Endodermal cell (in vitro differentiated cells): ENCODE measurements at regions not wholly inside any gene's neighbourhood (a gene's known extent, or its start where the extent isn't known, plus 50 kb on each side); places are given as distances from the start of the nearest gene placed in this dataset.

Experiments
- DNase-seq: peaks from one replicate; pipeline ENCODE4 v3.0.0-alpha.2; 2017
- H3K27ac ChIP-seq: 2 replicates; pipeline ENCODE4 v1.5.1; 2013; ENCODE audit warnings: mild to moderate bottlenecking, low read depth, low read length, moderate library complexity
- H3K27me3 ChIP-seq: 2 replicates; pipeline ENCODE4 v1.6.1; 2013; ENCODE audit warnings: mild to moderate bottlenecking, low read length, moderate library complexity; ENCODE audit not compliant: insufficient read depth, control insufficient read depth, poor library complexity, severe bottlenecking
- H3K36me3 ChIP-seq: 2 replicates; pipeline ENCODE4 v1.7.0; 2013; ENCODE audit warnings: mild to moderate bottlenecking, low read length, moderate library complexity; ENCODE audit not compliant: control insufficient read depth, insufficient read depth
- H3K4me1 ChIP-seq: one replicate; pipeline ENCODE4 v1.7.0; 2013; ENCODE audit warnings: low read length; ENCODE audit not compliant: control insufficient read depth, insufficient read depth
- H3K4me3 ChIP-seq: 2 replicates; pipeline ENCODE4 v1.5.1; 2013; ENCODE audit warnings: mild to moderate bottlenecking, low read length, moderate library complexity
- H3K9ac ChIP-seq: 2 replicates; pipeline ENCODE4 v1.6.1; 2013; ENCODE audit warnings: mild to moderate bottlenecking, low read length, moderate library complexity; ENCODE audit not compliant: poor library complexity, severe bottlenecking; ENCODE audit errors: extremely low read depth
- H3K9me3 ChIP-seq: 2 replicates; pipeline ENCODE4 v1.6.1; 2013; ENCODE audit warnings: mild to moderate bottlenecking, low read length, moderate library complexity; ENCODE audit not compliant: control insufficient read depth
- H3K27ac Mint-ChIP-seq: 2 replicates; pipeline ENCODE4 v1.8.0; 2020; ENCODE audit warnings: mixed read lengths
- H3K27me3 Mint-ChIP-seq: 2 replicates; pipeline ENCODE4 v1.8.0; 2021; ENCODE audit warnings: mild to moderate bottlenecking, mixed read lengths; ENCODE audit not compliant: insufficient read depth
- H3K36me3 Mint-ChIP-seq: 2 replicates; pipeline ENCODE4 v1.8.0; 2020; ENCODE audit warnings: low read depth, mixed read lengths
- H3K4me1 Mint-ChIP-seq: 2 replicates; pipeline ENCODE4 v1.8.0; 2020; ENCODE audit warnings: mixed read lengths
- H3K4me3 Mint-ChIP-seq: 2 replicates; pipeline ENCODE4 v1.8.0; 2020; ENCODE audit warnings: mild to moderate bottlenecking, moderate library complexity, mixed read lengths
- H3K9me3 Mint-ChIP-seq: 2 replicates; pipeline ENCODE4 v1.8.0; 2020; ENCODE audit warnings: mild to moderate bottlenecking, mixed read lengths
- WGBS, 2 experiments: methylation state at CpG; one replicate each; pipeline versions ENCODE4 v1.1.5 to v1.1.7; 2013; ENCODE audit warnings: missing lambda C conversion rate in 2 of 2, mixed read lengths in 1 of 2; ENCODE audit not compliant: insufficient coverage in 1 of 2, insufficient read length in 1 of 2; 5-methylcytosine and 5-hydroxymethylcytosine counted together
- TF ChIP-seq, protein P1 (sequence below): fragments of 200-600 bp; sonication (generic); conservative IDR thresholded peaks from 2 replicates; pipeline ENCODE4 v1.5.0; 2021; ENCODE audit warnings: antibody characterized with exemption, mild to moderate bottlenecking

GRCh38 chr21:22544747-22545146 lies 1546.5 kb downstream of the NCAM2 start:
- WGBS, 2 experiments = 63% methylated on average over 2 of the region's 2 CpGs; no CpG with 5 or more reads in 1 of the 2 experiments
- peak; percentile 72 for DNase-seq
- Histone ChIP-seq H3K9ac (no peak overlapping the region), H3K4me3 (no peak overlapping the region), H3K27me3 (no peaks in the 10 kb centered on the region), H3K27ac (no peak overlapping the region), H3K4me1 (no peaks in the 10 kb centered on the region), H3K36me3 (no peaks in the 10 kb centered on the region), H3K9me3 (peaks cover 15% of the 10 kb centered on the region)
- peaks cover 16% of the 10 kb centered on the region for H3K9me3 Mint-ChIP-seq
- TF ChIP-seq, protein P1, sequence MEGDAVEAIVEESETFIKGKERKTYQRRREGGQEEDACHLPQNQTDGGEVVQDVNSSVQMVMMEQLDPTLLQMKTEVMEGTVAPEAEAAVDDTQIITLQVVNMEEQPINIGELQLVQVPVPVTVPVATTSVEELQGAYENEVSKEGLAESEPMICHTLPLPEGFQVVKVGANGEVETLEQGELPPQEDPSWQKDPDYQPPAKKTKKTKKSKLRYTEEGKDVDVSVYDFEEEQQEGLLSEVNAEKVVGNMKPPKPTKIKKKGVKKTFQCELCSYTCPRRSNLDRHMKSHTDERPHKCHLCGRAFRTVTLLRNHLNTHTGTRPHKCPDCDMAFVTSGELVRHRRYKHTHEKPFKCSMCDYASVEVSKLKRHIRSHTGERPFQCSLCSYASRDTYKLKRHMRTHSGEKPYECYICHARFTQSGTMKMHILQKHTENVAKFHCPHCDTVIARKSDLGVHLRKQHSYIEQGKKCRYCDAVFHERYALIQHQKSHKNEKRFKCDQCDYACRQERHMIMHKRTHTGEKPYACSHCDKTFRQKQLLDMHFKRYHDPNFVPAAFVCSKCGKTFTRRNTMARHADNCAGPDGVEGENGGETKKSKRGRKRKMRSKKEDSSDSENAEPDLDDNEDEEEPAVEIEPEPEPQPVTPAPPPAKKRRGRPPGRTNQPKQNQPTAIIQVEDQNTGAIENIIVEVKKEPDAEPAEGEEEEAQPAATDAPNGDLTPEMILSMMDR = peak; percentile 57
- H3K4me3 Mint-ChIP-seq = no peak overlapping the region
- H3K4me1 Mint-ChIP-seq = no peaks in the 10 kb centered on the region
- H3K27ac Mint-ChIP-seq = no peak overlapping the region
- no peaks in the 10 kb centered on the region for H3K27me3 Mint-ChIP-seq
- no peaks in the 10 kb centered on the region for H3K36me3 Mint-ChIP-seq

- H3K4me1 Mint-ChIP-seq = no peaks in the 10 kb centered on the region
- no peaks in the 10 kb centered on the region for H3K4me1 ChIP-seq
- H3K9me3 Mint-ChIP-seq = no peaks in the 10 kb centered on the region
- no peak overlapping the region for H3K4me3 ChIP-seq
- no peaks in the 10 kb centered on the region for H3K27me3 Mint-ChIP-seq
- TF ChIP-seq, protein P1 = no peak
- H3K27me3 ChIP-seq = no peaks in the 10 kb centered on the region
- H3K9me3 ChIP-seq = no peaks in the 10 kb centered on the region
- H3K36me3 ChIP-seq = no peaks in the 10 kb centered on the region
- H3K4me3 Mint-ChIP-seq = no peak overlapping the region
- H3K27ac ChIP-seq = no peak overlapping the region
- no peak overlapping the region for H3K9ac ChIP-seq
- H3K36me3 Mint-ChIP-seq = no peaks in the 10 kb centered on the region
- DNase-seq = no peak
- H3K27ac Mint-ChIP-seq = no peak overlapping the region
These were observed 1554.2 kb downstream of the NCAM2 start for GRCh38 chr21:22552390-22552789.

- Mint-ChIP-seq H3K27me3 (no peaks in the 10 kb centered on the region), H3K36me3 (no peaks in the 10 kb centered on the region), H3K4me1 (no peaks in the 10 kb centered on the region), H3K9me3 (no peaks in the 10 kb centered on the region), H3K4me3 (no peak overlapping the region), H3K27ac (no peak overlapping the region)
- no peak overlapping the region for H3K4me3 ChIP-seq
- TF ChIP-seq, protein P1 = no peak
- H3K27me3 ChIP-seq = no peaks in the 10 kb centered on the region
- H3K27ac ChIP-seq = no peak overlapping the region
- no peak for DNase-seq
- H3K9me3 ChIP-seq = no peaks in the 10 kb centered on the region
- H3K36me3 ChIP-seq = no peaks in the 10 kb centered on the region
- no peaks in the 10 kb centered on the region for H3K4me1 ChIP-seq
- WGBS, 2 experiments = 83 to 94% methylated on average over 1 to 4 of the region's 6 CpGs
- H3K9ac ChIP-seq = no peak overlapping the region
These were observed 1556.6 kb downstream of the NCAM2 start for GRCh38 chr21:22554690-22555316.
